GM12878 (cell line): ENCODE measurements at regions not wholly inside any gene's neighbourhood (a gene's known extent, or its start where the extent isn't known, plus 50 kb on each side); places are given as distances from the start of the nearest gene placed in this dataset.

Experiments
- ASH2L ChIP-seq: fragments of 300-600, 200-600 bp; sonication (generic); IDR thresholded peaks from 2 replicates; pipeline ENCODE4 v1.6.1; 2017; ENCODE audit warnings: low read depth, mild to moderate bottlenecking, borderline replicate concordance
- BACH1 ChIP-seq: fragments of 450-650 bp; IDR thresholded peaks from 2 replicates; pipeline ENCODE4 v1.6.1; 2017; ENCODE audit warnings: mild to moderate bottlenecking, borderline replicate concordance
- CEBPB ChIP-seq, 2 experiments: fragments of 150-350 bp in 1 of 2; IDR thresholded peaks; 2 replicates each; pipeline ENCODE4 v1.6.1; 2012 to 2014; ENCODE audit warnings: low read depth in 2 of 2, low read length in 2 of 2, borderline replicate concordance in 1 of 2, inconsistent platforms in 1 of 2
- CEBPZ ChIP-seq: fragments of 150-350 bp; IDR thresholded peaks from 2 replicates; pipeline ENCODE4 v1.6.1; 2016; ENCODE audit warnings: low read depth, low read length
- CREB1 ChIP-seq: IDR thresholded peaks from 2 replicates; pipeline ENCODE4 v1.6.1; 2012; ENCODE audit warnings: low read depth, mild to moderate bottlenecking, inconsistent platforms
- ELK1 ChIP-seq: IDR thresholded peaks from 2 replicates; pipeline ENCODE4 v1.6.1; 2012; ENCODE audit warnings: low read depth, low read length, improper control_type of control experiment
- ESRRA ChIP-seq: IDR thresholded peaks from 2 replicates; pipeline ENCODE4 v1.6.1; 2012; ENCODE audit warnings: mild to moderate bottlenecking, low read length, improper control_type of control experiment
- ETV6 ChIP-seq, 2 experiments: fragments of 450-650 bp in 1 of 2; IDR thresholded peaks in 1 of 2; conservative IDR thresholded peaks in 1 of 2; 2 replicates each; pipeline ENCODE4 v1.6.1; 2014; ENCODE audit warnings: antibody characterized with exemption in 1 of 2, borderline replicate concordance in 1 of 2, low read depth in 1 of 2, mild to moderate bottlenecking in 1 of 2, moderate library complexity in 1 of 2
- HCFC1 ChIP-seq: fragments of 150-350 bp; IDR thresholded peaks from 2 replicates; pipeline ENCODE4 v1.6.1; 2014; ENCODE audit warnings: low read length
- HDAC6 ChIP-seq: fragments of 200-600 bp; sonication (generic); IDR thresholded peaks from one replicate; pipeline ENCODE4 v1.8.0; 2017; ENCODE audit warnings: antibody characterized with exemption; ENCODE audit not compliant: unreplicated experiment
- IRF5 ChIP-seq: fragments of 450-650 bp; IDR thresholded peaks from 2 replicates; pipeline ENCODE4 v1.6.1; 2017; ENCODE audit warnings: borderline replicate concordance
- KDM1A ChIP-seq: fragments of 200-600 bp; sonication (generic); IDR thresholded peaks from 2 replicates; pipeline ENCODE4 v1.6.1; 2016; ENCODE audit warnings: borderline replicate concordance
- LARP7 ChIP-seq: fragments of 450-650 bp; IDR thresholded peaks from 2 replicates; pipeline ENCODE4 v1.6.1; 2017; ENCODE audit warnings: mild to moderate bottlenecking
- MYB ChIP-seq: fragments of 150-350 bp; IDR thresholded peaks from 2 replicates; pipeline ENCODE4 v1.6.1; 2014; ENCODE audit warnings: mild to moderate bottlenecking, low read depth, low read length, borderline replicate concordance
- NFXL1 ChIP-seq: fragments of 450-650 bp; IDR thresholded peaks from 2 replicates; pipeline ENCODE4 v1.6.1; 2017; ENCODE audit warnings: antibody characterized with exemption, mild to moderate bottlenecking, borderline replicate concordance
- POU2F2 ChIP-seq: IDR thresholded peaks from 3 replicates; pipeline ENCODE4 v1.6.1; 2011; ENCODE audit warnings: low read depth, mild to moderate bottlenecking, low read length, borderline replicate concordance
- RBBP5 ChIP-seq: fragments of 200-600 bp; sonication (generic); conservative IDR thresholded peaks from 2 replicates; pipeline ENCODE4 v1.6.1; 2016
- SMAD5 ChIP-seq: IDR thresholded peaks from 2 replicates; pipeline ENCODE4 v1.6.1; 2016; ENCODE audit warnings: antibody characterized with exemption, low read depth
- SREBF2 ChIP-seq: IDR thresholded peaks from 2 replicates; pipeline ENCODE4 v1.6.1; 2012; ENCODE audit warnings: mild to moderate bottlenecking, low read length
- YBX1 ChIP-seq: fragments of 450-650 bp; IDR thresholded peaks from 2 replicates; pipeline ENCODE4 v1.6.1; 2016; ENCODE audit warnings: antibody characterized with exemption
- ZBTB40 ChIP-seq: fragments of 450-650 bp; IDR thresholded peaks from 2 replicates; pipeline ENCODE4 v1.6.1; 2016; ENCODE audit warnings: mild to moderate bottlenecking, moderate library complexity, borderline replicate concordance
- ZNF24 ChIP-seq: fragments of 450-650 bp; IDR thresholded peaks from 2 replicates; pipeline ENCODE4 v1.6.1; 2017; ENCODE audit warnings: antibody characterized with exemption, mild to moderate bottlenecking

- TF ChIP-seq ELK1 (0 out of 2 replicates have a peak, but pooled peaks have one; percentile 17), SMAD5 (no peak), RBBP5 (no peak), ETV6 (conservative IDR thresholded peaks at IDR 0.05 in 1 of 2, IDR thresholded peaks at IDR 0.05 in 1 of 2; ENCODE audit: borderline replicate concordance in 1 of 2, low read depth in 1 of 2) (peak in 1 of 2 experiments; percentile 43; a peak in 1 of 4 replicates), LARP7 (no peak), HCFC1 (no peak), SREBF2 (no peak), BACH1 (no peak), CEBPB (IDR thresholded peaks at IDR 0.05; ENCODE audit: borderline replicate concordance in 1 of 2, low read depth in 2 of 2, low read length in 2 of 2) (no peak), NFXL1 (no peak), CEBPZ (no peak), HDAC6 (no peak), ZNF24 (no peak), KDM1A (no peak), ESRRA (no peak), IRF5 (no peak), CREB1 (no peak), ASH2L (no peak), MYB (no peak), POU2F2 (no peak), ZBTB40 (no peak; the same call in 1 of the 2 replicates), YBX1 (no peak)
These were observed 190.5 kb downstream of the RRAGB start (continued) for GRCh38 chrX:55907968-55908607.
